ENCODE measurements at regions not wholly inside any gene's neighbourhood (a gene's known extent, or its start where the extent isn't known, plus 50 kb on each side); places are given as distances from the start of the nearest gene placed in this dataset.

- H3K4me1 ChIP-seq (replicated peaks in 1 of 2; ENCODE audit: control insufficient read depth in 2 of 2, insufficient read depth in 2 of 2, low read length in 2 of 2), result no peaks in the 10 kb centered on the region
- H3K9me1 ChIP-seq (ENCODE audit: control insufficient read depth, insufficient read depth, low read length), result no peaks in the 10 kb centered on the region
- in situ Hi-C loops (cut with MboI) (no loop called here), intact Hi-C loops (cut with micrococcal nuclease) (no loop called here)
- H3K36me3 ChIP-seq (ENCODE audit: control insufficient read depth, insufficient read depth, low read length), result no peaks in the 10 kb centered on the region
- H4K20me1 ChIP-seq (replicated peaks; ENCODE audit: control insufficient read depth, insufficient read depth, low read length), result no peaks in the 10 kb centered on the region
- no peak overlapping the region for H3K9ac ChIP-seq (ENCODE audit: insufficient read depth in 1 of 2, low read depth in 2 of 2, low read length in 2 of 2)
- no peaks in the 10 kb centered on the region; the same call in 1 of the 2 replicates for H3K9me3 ChIP-seq (replicated peaks; ENCODE audit: control insufficient read depth, insufficient read depth, low read depth, low read length)
- no peak for DNase-seq (ENCODE audit: extremely low read depth in 1 of 4, low spot score in 3 of 4)
- TF ChIP-seq ZNF609 (CRISPR knock-in tag; IDR thresholded peaks at IDR 0.05; ENCODE audit: borderline replicate concordance), result no peak
- no peak for TF ChIP-seq NFE2L1 (tag; IDR thresholded peaks at IDR 0.05; ENCODE audit: borderline replicate concordance, low read depth)
- TF ChIP-seq JUND (IDR thresholded peaks at IDR 0.05; ENCODE audit: borderline replicate concordance, low read depth, low read length), result no peak
- no peak for TF ChIP-seq JUND (tag; IDR thresholded peaks at IDR 0.05; ENCODE audit: borderline replicate concordance, low read depth, low read length)
- no peak for TF ChIP-seq ATF4 (CRISPR knock-in tag; IDR thresholded peaks at IDR 0.05)
- TF ChIP-seq GTF3C2 (IDR thresholded peaks at IDR 0.05; ENCODE audit: borderline replicate concordance, extremely low read depth, insufficient read length), result no peak
- no peak for TF ChIP-seq ZNF444 (CRISPR knock-in tag; IDR thresholded peaks at IDR 0.05)
- H3K4me2 ChIP-seq (ENCODE audit: insufficient read depth, low read length), result no peak overlapping the region
- no peak overlapping the region for H3K27ac ChIP-seq (ENCODE audit: extremely low read depth, low read depth, low read length)
- H3K27me3 ChIP-seq (ENCODE audit: control insufficient read depth in 2 of 2, insufficient read depth in 2 of 2, low read length in 2 of 2), result no peaks in the 10 kb centered on the region
- no peak for ATAC-seq
- BruUV-seq (replicated peaks), result no TSS peak
- H2AFZ ChIP-seq (ENCODE audit: low read depth, low read length), result no peak overlapping the region
- FAIRE-seq, result no peak
- POLR2A ChIA-PET, result no interaction called here
- no peak overlapping the region for H3K4me3 ChIP-seq
- no peaks in the 10 kb centered on the region for H3K79me2 ChIP-seq (ENCODE audit: control insufficient read depth, insufficient read depth, low read length)
- CTCF ChIA-PET (ENCODE audit: low intra/inter-chr PET ratio), result no interaction called here
Observed at GRCh38 chr4:43496188-43496587, 603.7 kb downstream of the GRXCR1 start.
